ENCODE measurements at regions not wholly inside any gene's neighbourhood (a gene's known extent, or its start where the extent isn't known, plus 50 kb on each side); places are given as distances from the start of the nearest gene placed in this dataset.
A peak's percentile ranks its signal among the peaks of the same experiment; 100 is the strongest.
"Not testable (repeated sequence)": the region's sequence is repeated elsewhere in the genome, so short reads cannot be mapped to it uniquely, and the experiment has no call there.

DNA sequence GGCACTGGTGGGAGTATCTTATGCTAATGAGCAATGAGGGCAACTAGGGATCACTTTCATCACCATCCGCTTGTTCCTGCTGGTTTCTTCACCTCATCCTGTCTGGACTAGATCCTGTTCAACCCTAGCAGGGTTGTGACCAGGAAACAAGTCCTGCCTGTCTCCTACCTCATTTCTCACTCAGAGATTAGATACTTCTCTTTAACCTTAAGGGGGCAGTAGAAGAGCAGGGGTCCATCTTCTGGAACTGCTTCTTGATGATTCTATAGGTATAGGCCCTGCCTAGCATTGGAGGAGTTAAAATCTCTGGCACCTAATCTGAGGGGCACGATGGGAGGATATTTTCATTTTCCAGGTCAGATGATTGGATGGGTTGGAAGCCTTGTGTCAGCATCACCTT lies 415.5 kb downstream of the TGIF2LX start:
- DNase-seq = not testable (repeated sequence)

DNA sequence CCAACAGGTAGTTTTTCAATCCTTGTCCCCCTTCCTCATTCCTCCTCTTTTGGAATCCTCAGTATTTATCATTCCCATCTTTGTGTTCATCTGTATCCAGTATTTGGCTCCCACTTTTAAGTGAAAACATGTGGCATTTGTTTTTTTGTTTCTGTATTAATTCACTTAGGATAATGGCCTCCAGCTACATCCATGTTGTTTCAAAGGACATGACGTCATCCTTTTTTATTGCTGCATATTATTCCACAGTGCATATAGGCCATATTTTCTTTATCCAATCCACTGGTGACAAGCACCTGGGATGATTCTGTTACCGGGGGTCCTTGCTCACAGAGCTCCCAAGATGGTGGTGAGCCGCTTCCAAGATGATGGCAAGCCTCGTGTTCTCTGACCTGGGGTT lies 447.9 kb downstream of the TGIF2LX start:
- not testable (repeated sequence) for DNase-seq

DNA sequence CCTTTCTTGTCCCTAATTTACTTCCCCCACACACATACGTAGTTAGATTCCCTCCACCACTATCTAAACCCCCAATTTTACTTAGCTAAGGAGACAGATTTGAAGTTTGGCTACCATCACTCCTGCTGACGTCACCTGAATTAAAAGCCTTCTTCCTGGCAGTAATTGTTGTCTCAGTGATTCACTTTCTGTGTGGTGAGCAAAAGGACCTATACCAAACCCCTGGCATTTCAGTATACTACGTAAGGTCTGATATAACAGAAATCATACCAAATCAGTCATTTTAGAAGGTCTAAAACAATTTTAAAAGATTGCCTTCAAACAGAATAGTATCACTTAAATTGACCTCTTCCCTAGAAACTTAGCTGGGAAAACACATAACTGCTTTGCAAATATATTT lies 476.3 kb downstream of the TGIF2LX start:
- DNase-seq = not testable (repeated sequence)

DNA sequence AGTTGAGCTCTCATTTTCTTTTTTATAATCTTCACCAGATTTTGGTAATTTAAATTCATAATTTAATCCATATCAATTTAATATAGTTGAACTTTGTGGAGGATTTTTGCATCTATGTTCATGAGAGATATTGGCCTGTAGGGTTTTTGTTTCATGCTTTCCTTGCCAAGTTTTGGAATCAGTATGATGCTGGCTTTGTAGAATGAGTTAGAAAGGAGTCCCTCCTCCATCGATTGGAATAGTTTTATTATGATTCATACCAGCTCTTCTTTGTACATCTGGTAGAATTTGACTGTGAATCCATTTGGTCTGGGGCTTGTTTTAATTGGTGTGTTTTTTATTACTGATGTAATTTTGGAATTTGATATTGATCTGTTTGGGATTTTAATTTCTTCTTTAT lies 480.5 kb downstream of the TGIF2LX start:
- peak; percentile 21 for DNase-seq

DNA sequence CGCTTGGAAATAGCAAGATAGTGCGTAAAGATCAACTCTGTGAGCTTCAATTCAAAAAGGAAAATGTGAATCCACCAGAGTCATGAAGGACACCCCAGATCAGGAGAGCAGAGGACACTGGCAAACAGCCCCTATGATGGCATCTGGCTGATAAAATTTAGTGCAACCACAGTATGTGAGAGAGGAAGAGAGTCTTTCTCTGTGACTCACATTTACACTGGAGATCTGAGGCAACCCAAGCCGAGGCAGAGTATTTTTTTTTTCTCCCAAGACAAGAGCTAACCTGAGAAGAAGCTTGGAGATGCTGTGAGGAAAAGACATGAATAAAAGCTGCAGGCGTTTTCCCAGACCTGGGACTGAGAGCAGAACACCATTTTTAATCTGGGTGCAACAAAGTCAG lies 482.2 kb downstream of the TGIF2LX start:
- peak; percentile 2 for DNase-seq

DNA sequence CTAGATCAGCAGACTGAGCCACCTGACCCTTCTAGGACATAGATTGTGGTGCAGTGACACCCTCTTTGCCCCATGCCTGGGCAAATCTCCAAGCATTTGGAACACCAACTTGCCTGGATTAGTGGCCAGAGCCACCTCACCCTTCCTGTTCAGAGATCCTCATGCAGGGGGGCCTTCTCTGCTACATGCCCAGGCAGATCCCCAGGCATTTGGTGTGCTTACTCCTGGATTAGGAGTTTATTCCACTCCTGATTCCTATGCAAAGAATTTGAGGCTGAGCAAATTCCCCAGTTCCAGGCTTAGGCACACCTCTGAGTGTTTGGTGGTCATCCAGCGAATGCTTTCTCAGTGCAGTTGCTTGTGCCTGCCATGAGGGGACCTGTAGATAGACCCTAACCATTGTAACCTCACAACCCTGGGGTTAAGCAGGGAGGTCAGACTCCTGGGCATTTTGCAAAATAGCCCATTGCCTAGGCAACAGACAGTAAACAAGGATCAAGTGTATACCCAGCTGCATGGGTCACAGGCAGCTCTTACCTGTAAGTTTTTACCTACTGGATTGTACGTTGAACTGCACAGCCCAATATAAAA lies 483.2 kb downstream of the TGIF2LX start:
- not testable (repeated sequence) for DNase-seq

DNA sequence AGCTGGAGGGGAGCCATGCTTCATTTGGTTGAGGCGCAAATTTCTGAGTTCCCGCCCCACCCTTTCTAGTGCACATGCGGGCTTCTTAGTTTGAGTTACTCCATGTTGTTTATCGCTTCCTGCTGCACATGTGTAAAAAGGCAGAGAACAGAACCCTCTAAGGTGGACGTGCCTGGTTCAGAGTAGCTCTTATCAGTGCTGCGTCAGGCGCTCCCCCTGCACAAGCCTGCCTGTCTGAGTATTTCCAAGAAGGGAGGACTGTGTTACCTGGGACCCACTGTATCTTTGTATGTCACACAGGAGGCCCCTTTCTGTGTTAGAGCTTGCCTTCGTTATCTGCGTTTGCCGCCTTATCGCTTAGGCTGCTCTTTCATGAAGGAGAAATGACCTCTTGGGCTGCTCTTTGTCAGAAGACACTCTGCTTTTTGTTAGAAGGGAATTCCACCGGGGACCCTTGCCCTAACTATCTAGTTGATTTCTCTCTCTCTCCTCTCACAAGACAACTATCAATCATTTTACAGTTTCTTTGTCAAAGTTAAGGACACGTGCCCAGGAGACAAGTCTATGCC lies 532.1 kb downstream of the TGIF2LX start:
- not testable (repeated sequence) for DNase-seq

DNA sequence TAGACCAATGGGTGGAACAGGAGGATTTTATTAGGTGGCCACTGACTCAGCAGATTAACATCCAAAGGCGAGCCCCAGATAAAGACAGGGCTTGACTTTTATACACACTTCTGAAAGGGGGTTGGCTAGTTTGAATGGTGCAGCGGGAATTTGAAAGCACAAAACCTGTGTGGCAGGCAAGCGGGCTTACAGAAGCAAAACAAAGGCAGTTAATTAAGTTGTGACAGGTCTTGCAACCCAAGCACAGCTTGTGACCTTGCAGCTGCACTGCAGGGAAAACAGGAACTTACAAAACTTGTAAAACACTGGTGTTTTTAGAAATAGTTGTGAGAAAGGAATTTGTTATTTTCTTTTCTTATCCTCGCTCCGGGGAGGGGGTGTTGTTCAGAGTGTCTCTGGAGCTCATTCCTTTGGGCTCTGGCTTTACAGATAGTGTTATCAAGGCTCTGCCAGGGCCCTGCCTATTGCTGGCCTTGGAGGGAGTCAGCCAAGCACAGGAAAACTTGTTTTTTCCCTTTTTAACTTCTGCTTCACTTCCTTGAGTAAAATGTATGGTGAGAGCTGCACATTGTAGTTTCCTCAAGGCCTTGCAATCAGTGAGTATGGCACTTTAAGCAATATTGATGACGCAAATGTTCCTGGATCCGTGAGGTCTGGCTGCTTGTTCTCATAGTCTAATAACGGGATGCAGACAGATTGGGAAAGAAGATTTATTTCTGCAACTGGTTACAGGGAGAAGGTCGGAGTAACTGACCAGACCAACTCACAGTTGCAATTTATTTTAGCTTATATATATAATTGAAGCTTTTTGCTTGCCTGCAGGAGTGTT lies 536.6 kb downstream of the TGIF2LX start:
- DNase-seq = not testable (repeated sequence)

DNA sequence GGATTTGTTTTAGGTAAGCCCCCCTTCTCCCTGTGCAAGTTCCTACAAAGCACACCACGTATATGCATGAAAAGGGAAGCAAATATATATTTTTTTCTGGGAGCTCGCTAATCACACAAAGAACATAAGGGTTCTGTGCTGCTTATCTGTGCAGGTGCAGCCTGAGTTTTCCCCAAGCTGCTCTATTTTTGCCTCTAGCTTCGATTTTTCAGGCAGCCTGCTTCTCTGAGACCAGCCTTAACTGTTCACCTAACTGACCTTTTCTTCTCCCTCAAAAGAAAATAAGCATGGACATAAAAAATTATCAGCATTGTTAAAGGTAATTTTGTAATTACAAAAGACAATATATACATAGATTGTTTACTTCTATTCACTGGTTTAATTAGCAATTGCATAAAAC lies 552.7 kb downstream of the TGIF2LX start:
- DNase-seq = not testable (repeated sequence)

DNA sequence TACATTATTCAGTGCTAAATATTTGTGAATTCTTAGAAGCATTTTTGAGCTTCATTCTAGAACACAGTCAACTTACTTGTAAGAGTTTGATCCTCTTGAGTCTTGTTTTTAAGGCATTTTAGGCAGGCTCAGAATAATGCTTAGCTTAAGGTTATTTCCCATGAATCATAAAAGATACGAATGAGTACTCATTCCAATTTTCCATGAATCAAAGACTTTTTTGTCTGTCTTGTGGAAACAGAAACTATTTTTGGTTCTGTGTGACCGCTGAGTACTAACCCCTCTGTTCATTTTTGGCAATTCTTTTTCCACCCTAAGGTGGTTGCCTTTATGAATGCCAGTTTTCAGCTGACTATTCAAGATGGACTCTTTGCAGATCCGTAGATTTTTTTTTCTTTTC lies 563.7 kb downstream of the TGIF2LX start:
- not testable (repeated sequence) for DNase-seq

DNA sequence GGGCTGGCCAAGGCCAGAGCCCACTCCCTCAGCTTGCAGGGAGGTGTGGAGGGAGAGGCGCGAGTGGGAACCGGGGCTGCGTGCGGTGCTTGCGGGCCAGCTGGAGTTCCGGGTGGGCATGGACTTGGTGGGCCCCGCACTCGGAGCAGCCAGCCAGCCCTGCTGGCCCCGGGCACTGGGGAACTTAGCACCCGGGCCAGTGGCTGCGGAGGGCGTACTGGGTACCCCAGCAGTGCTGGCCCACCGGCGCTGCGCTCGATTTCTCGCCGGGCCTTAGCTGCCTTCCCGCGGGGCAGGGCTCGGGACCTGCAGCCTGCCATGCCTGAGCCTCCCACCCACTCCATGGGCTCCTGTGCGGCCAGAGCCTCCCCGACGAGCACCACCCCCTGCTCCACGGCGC lies 599.6 kb downstream of the TGIF2LX start:
- DNase-seq = not testable (repeated sequence)

DNA sequence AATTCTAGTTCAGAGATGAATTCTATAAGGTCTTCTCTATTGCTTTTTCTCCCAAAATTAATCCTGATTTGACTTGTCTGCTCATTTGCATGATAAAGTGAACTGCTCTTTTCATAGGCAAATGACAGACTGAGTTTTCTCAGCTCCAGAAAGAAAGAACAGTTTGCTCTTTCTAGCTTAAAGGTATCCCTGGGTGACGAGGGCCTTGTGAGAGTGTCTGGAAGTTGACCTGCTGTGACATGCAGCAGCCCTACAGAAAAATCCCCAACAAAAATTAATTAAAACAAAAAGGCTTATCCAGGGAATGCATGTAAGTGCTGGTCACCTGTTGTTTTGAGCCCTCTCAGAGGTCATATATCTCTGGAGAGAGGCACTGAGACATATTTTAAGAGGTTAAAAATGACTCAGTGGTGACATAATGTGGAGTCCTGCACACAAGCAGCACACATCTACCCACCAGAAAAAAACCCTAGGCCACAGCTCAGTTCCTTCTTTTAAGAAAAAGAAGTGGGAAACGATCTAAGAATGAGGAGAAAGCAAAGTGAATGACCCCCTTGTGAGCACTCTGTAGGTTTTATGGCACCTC lies 602.8 kb downstream of the TGIF2LX start:
- DNase-seq = not testable (repeated sequence)
